PC-9 (cell line): ENCODE measurements at regions not wholly inside any gene's neighbourhood (a gene's known extent, or its start where the extent isn't known, plus 50 kb on each side); places are given as distances from the start of the nearest gene placed in this dataset.

Experiments used
- CTCF ChIP-seq: fragments of 200-600 bp; sonication (generic); conservative IDR thresholded peaks from 2 replicates; pipeline ENCODE4 v1.6.1; 2017; ENCODE audit warnings: mixed run types, antibody characterized with exemption, mild to moderate bottlenecking, moderate library complexity
- EZH2 ChIP-seq: fragments of 200-600 bp; sonication (generic); IDR thresholded peaks from 2 replicates; pipeline ENCODE4 v1.8.0; 2017; ENCODE audit warnings: antibody characterized with exemption, low read depth

GRCh38 chr10:3396116-3396515 lies 223.5 kb upstream of the PITRM1 start:
- TF ChIP-seq CTCF (no peak), EZH2 (no peak)
